ENCODE measurements at regions not wholly inside any gene's neighbourhood (a gene's known extent, or its start where the extent isn't known, plus 50 kb on each side); places are given as distances from the start of the nearest gene placed in this dataset.
A peak's percentile ranks its signal among the peaks of the same experiment; 100 is the strongest.

GRCh38 chr13:86870444-86870843 is 800.7 kb upstream of the SLITRK5 start:
- peak; percentile 37 for DNase-seq (ENCODE audit: low spot score)
- Histone ChIP-seq H3K4me2 (ENCODE audit: low read length) (no peak overlapping the region), H2AFZ (ENCODE audit: low read length) (peak overlapping the region; percentile 41; the same call in 1 of the 2 replicates), H3K27ac (ENCODE audit: low read depth, low read length, poor library complexity, severe bottlenecking) (no peak overlapping the region), H3K4me1 (ENCODE audit: insufficient read depth, low read length, poor library complexity, severe bottlenecking) (no peaks in the 10 kb centered on the region), H4K20me1 (ENCODE audit: insufficient read depth, low read length) (no peaks in the 10 kb centered on the region), H3K4me3 (ENCODE audit: low read depth, low read length, poor library complexity, severe bottlenecking) (no peak overlapping the region), H3K9me2 (ENCODE audit: insufficient read depth, low read length) (no peaks in the 10 kb centered on the region), H3K9me3 (ENCODE audit: low read length) (no peaks in the 10 kb centered on the region), H3K79me2 (ENCODE audit: insufficient read depth, low read depth, low read length) (no peaks in the 10 kb centered on the region), H3K36me3 (ENCODE audit: insufficient read depth, low read length) (no peaks in the 10 kb centered on the region)
- TF ChIP-seq CTCF (conservative IDR thresholded peaks at IDR 0.05; ENCODE audit: low read length) (peak; percentile 97), EZH2phosphoT487 (IDR thresholded peaks at IDR 0.05; ENCODE audit: borderline replicate concordance, low read depth, low read length) (no peak)
- intact Hi-C loops (cut with micrococcal nuclease; ENCODE audit: unreplicated experiment) = loop anchor here (1.0 to 2.0 kb wide), 2 partner anchors 404 to 800 kb away; partner anchors contain the start of gene SLITRK5
- BruUV-seq (replicated peaks) = no TSS peak
- POLR2A ChIA-PET = interaction anchor here (1.1 kb wide), 1 partner anchor 17 kb away, joined by 4 read pairs; no protein-coding TSS in a partner anchor
- CTCF ChIA-PET (ENCODE audit: unreplicated experiment) = no interaction called here

- POLR2A ChIA-PET = interaction anchor here (0.6 to 0.7 kb wide), 2 partner anchors 355 to 536 kb away, joined by 3 to 4 read pairs; no protein-coding TSS in a partner anchor
- Histone ChIP-seq H3K4me2 (ENCODE audit: low read length) (no peak overlapping the region), H2AFZ (ENCODE audit: low read length) (no peak overlapping the region), H3K9me2 (ENCODE audit: insufficient read depth, low read length) (no peaks in the 10 kb centered on the region), H3K27ac (ENCODE audit: low read depth, low read length, poor library complexity, severe bottlenecking) (no peak overlapping the region), H3K9me3 (ENCODE audit: low read length) (no peaks in the 10 kb centered on the region), H3K36me3 (ENCODE audit: insufficient read depth, low read length) (no peaks in the 10 kb centered on the region), H3K4me1 (ENCODE audit: insufficient read depth, low read length, poor library complexity, severe bottlenecking) (no peaks in the 10 kb centered on the region), H3K79me2 (ENCODE audit: insufficient read depth, low read depth, low read length) (no peaks in the 10 kb centered on the region), H3K4me3 (ENCODE audit: low read depth, low read length, poor library complexity, severe bottlenecking) (no peak overlapping the region), H4K20me1 (ENCODE audit: insufficient read depth, low read length) (no peaks in the 10 kb centered on the region)
- intact Hi-C loops (cut with micrococcal nuclease; ENCODE audit: unreplicated experiment) = no loop called here
- TF ChIP-seq EZH2phosphoT487 (IDR thresholded peaks at IDR 0.05; ENCODE audit: borderline replicate concordance, low read depth, low read length) (no peak), CTCF (conservative IDR thresholded peaks at IDR 0.05; ENCODE audit: low read length) (no peak)
- no peak for DNase-seq (ENCODE audit: low spot score)
- CTCF ChIA-PET (ENCODE audit: unreplicated experiment) = no interaction called here
- BruUV-seq (replicated peaks) = no TSS peak
Measured at GRCh38 chr13:86877441-86877840, 793.7 kb upstream of the SLITRK5 start.

- BruUV-seq (replicated peaks) = no TSS peak
- ChIA-PET POLR2A (interaction anchor here (0.6 to 0.7 kb wide), 3 partner anchors 35 to 331 kb away, joined by 3 to 5 read pairs (median 3); no protein-coding TSS in a partner anchor), CTCF (ENCODE audit: unreplicated experiment) (no interaction called here)
- Histone ChIP-seq H3K36me3 (ENCODE audit: insufficient read depth, low read length) (no peaks in the 10 kb centered on the region), H3K9me2 (ENCODE audit: insufficient read depth, low read length) (no peaks in the 10 kb centered on the region), H3K4me2 (ENCODE audit: low read length) (no peak overlapping the region), H3K4me1 (ENCODE audit: insufficient read depth, low read length, poor library complexity, severe bottlenecking) (no peaks in the 10 kb centered on the region), H2AFZ (ENCODE audit: low read length) (no peak overlapping the region), H3K9me3 (ENCODE audit: low read length) (no peaks in the 10 kb centered on the region), H3K79me2 (ENCODE audit: insufficient read depth, low read depth, low read length) (no peaks in the 10 kb centered on the region), H3K4me3 (ENCODE audit: low read depth, low read length, poor library complexity, severe bottlenecking) (no peak overlapping the region), H3K27ac (ENCODE audit: low read depth, low read length, poor library complexity, severe bottlenecking) (no peak overlapping the region), H4K20me1 (ENCODE audit: insufficient read depth, low read length) (no peaks in the 10 kb centered on the region)
- DNase-seq (ENCODE audit: low spot score) = no peak
- intact Hi-C loops (cut with micrococcal nuclease; ENCODE audit: unreplicated experiment) = no loop called here
- TF ChIP-seq EZH2phosphoT487 (IDR thresholded peaks at IDR 0.05; ENCODE audit: borderline replicate concordance, low read depth, low read length) (no peak), CTCF (conservative IDR thresholded peaks at IDR 0.05; ENCODE audit: low read length) (no peak)
Measured at GRCh38 chr13:86878781-86879180, 792.4 kb upstream of the SLITRK5 start.
